Stimulated activated effector memory CD8-positive, alpha-beta T cell treated with anti-CD3 and anti-CD28 coated beads, Interleukin-12 subunit alpha, Interleukin-12 subunit beta, amount 100 ng/mL, for 72 hours (primary cell): ENCODE measurements at regions not wholly inside any gene's neighbourhood (a gene's known extent, or its start where the extent isn't known, plus 50 kb on each side); places are given as distances from the start of the nearest gene placed in this dataset.

Experiments
- ATAC-seq: fragments of 150-1000 bp; cut with Tn5 transposase; 2 replicates; pipeline ENCODE4 v1.10.0; 2021
- DNase-seq, 2 donors: peaks; one replicate each; pipeline ENCODE4 v3.0.0; 2021 to 2022; ENCODE audit warnings: low spot score in 2 of 2
- H3K27ac Mint-ChIP-seq: one replicate; pipeline ENCODE4 v1.8.0; 2022; ENCODE audit warnings: mild to moderate bottlenecking, mixed read lengths
- H3K36me3 Mint-ChIP-seq: one replicate; pipeline ENCODE4 v1.8.0; 2022; ENCODE audit warnings: mild to moderate bottlenecking, mixed read lengths
- H3K4me1 Mint-ChIP-seq: one replicate; pipeline ENCODE4 v1.8.0; 2022; ENCODE audit warnings: mixed read lengths
- H3K4me3 Mint-ChIP-seq: one replicate; pipeline ENCODE4 v1.8.0; 2022; ENCODE audit warnings: mild to moderate bottlenecking, mixed read lengths
- H3K9me3 Mint-ChIP-seq: one replicate; pipeline ENCODE4 v1.8.0; 2022; ENCODE audit warnings: mixed read lengths

DNA sequence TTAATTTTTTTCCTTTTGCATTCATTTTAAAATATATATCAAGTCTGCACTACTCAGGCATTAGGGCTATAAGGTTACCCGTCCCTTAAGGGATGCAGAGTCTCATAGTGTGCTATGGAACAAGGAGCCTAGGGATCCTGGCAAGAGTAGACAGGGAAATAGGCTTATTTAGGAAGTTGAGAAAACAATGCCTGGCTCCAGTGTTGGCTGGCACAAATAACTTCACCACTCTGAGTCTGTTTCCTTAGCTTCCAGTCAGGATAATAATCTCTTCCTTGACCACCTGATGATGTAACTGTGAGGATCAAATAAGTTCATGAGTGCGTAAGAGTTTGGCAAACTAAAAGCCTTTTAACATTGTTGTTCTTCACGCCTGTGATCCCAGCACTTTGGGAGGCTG is 540.8 kb upstream of the IL12A start:
- no peaks in the 10 kb centered on the region for H3K4me1 Mint-ChIP-seq
- no peaks in the 10 kb centered on the region for H3K36me3 Mint-ChIP-seq
- DNase-seq (no peak), ATAC-seq (no peak)
- H3K4me3 Mint-ChIP-seq, result no peak overlapping the region
- peaks cover 10% of the 10 kb centered on the region for H3K9me3 Mint-ChIP-seq
- no peak overlapping the region for H3K27ac Mint-ChIP-seq

GRCh38 chr3:159448902-159449301 is 539.7 kb upstream of the IL12A start:
- H3K4me3 Mint-ChIP-seq, result no peak overlapping the region
- no peak overlapping the region for H3K27ac Mint-ChIP-seq
- DNase-seq (no peak), ATAC-seq (no peak)
- peaks cover 13% of the 10 kb centered on the region for H3K9me3 Mint-ChIP-seq
- H3K36me3 Mint-ChIP-seq, result no peaks in the 10 kb centered on the region
- H3K4me1 Mint-ChIP-seq, result no peaks in the 10 kb centered on the region

- ATAC-seq (no peak), DNase-seq (no peak)
- Mint-ChIP-seq H3K4me3 (no peak overlapping the region), H3K4me1 (no peaks in the 10 kb centered on the region), H3K9me3 (peaks cover 13% of the 10 kb centered on the region), H3K36me3 (no peaks in the 10 kb centered on the region), H3K27ac (no peak overlapping the region)
Observed at GRCh38 chr3:159451067-159451466, 537.6 kb upstream of the IL12A start.

- H3K9me3 Mint-ChIP-seq, result peaks cover 17% of the 10 kb centered on the region
- H3K4me3 Mint-ChIP-seq, result no peak overlapping the region
- ATAC-seq (no peak), DNase-seq (no peak)
- no peaks in the 10 kb centered on the region for H3K4me1 Mint-ChIP-seq
- no peak overlapping the region for H3K27ac Mint-ChIP-seq
- H3K36me3 Mint-ChIP-seq, result no peaks in the 10 kb centered on the region
Observed at GRCh38 chr3:159451482-159451881, 537.2 kb upstream of the IL12A start.

- no peak overlapping the region for H3K27ac Mint-ChIP-seq
- H3K4me3 Mint-ChIP-seq, result no peak overlapping the region
- no peak for ATAC-seq
- no peak for DNase-seq
- H3K9me3 Mint-ChIP-seq, result peaks cover 18% of the 10 kb centered on the region
- H3K36me3 Mint-ChIP-seq, result no peaks in the 10 kb centered on the region
- no peaks in the 10 kb centered on the region for H3K4me1 Mint-ChIP-seq
Observed at GRCh38 chr3:159453036-159453435, 535.6 kb upstream of the IL12A start.

- Mint-ChIP-seq H3K27ac (no peak overlapping the region), H3K36me3 (no peaks in the 10 kb centered on the region), H3K4me3 (no peak overlapping the region), H3K4me1 (no peaks in the 10 kb centered on the region), H3K9me3 (peaks cover 14% of the 10 kb centered on the region)
- DNase-seq (no peak), ATAC-seq (no peak)
Observed at GRCh38 chr3:159453945-159454344, 534.7 kb upstream of the IL12A start.

DNA sequence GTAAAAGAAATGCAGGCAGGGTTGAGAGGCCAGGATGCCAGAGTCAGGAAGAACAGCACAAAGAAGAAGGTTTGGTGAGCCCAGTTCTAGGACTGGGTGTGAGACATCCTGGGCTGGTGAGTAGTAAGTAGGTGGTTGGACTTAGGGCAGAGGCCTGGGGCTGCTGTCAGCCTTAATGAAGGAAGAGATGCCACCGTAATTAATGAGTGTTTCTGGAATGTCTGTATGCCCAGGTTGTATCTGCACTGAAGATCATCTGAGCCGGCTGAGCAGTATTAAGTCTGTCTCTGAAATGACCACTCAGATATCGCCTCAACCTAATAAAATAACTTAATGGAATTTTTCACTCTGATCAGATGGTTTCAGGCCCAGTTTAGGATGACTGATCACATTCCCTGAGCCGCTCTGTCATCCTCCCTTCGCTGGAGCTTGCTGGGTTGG is 532.9 kb upstream of the IL12A start:
- H3K4me3 Mint-ChIP-seq, result no peak overlapping the region
- ATAC-seq, result no peak
- no peak overlapping the region for H3K27ac Mint-ChIP-seq
- peaks cover 10% of the 10 kb centered on the region for H3K9me3 Mint-ChIP-seq
- no peak for DNase-seq
- no peaks in the 10 kb centered on the region for H3K4me1 Mint-ChIP-seq
- H3K36me3 Mint-ChIP-seq, result no peaks in the 10 kb centered on the region

- H3K27ac Mint-ChIP-seq, result no peak overlapping the region
- H3K4me1 Mint-ChIP-seq, result no peaks in the 10 kb centered on the region
- H3K9me3 Mint-ChIP-seq, result peaks cover 14% of the 10 kb centered on the region
- DNase-seq (no peak), ATAC-seq (no peak)
- H3K4me3 Mint-ChIP-seq, result no peak overlapping the region
- H3K36me3 Mint-ChIP-seq, result no peaks in the 10 kb centered on the region
Observed at GRCh38 chr3:159458010-159458409, 530.6 kb upstream of the IL12A start.

- Mint-ChIP-seq H3K27ac (no peak overlapping the region), H3K4me1 (no peaks in the 10 kb centered on the region), H3K36me3 (no peaks in the 10 kb centered on the region), H3K9me3 (peaks cover 10% of the 10 kb centered on the region), H3K4me3 (no peak overlapping the region)
- DNase-seq, result no peak
- no peak for ATAC-seq
Observed at GRCh38 chr3:159458982-159459381, 529.7 kb upstream of the IL12A start.

DNA sequence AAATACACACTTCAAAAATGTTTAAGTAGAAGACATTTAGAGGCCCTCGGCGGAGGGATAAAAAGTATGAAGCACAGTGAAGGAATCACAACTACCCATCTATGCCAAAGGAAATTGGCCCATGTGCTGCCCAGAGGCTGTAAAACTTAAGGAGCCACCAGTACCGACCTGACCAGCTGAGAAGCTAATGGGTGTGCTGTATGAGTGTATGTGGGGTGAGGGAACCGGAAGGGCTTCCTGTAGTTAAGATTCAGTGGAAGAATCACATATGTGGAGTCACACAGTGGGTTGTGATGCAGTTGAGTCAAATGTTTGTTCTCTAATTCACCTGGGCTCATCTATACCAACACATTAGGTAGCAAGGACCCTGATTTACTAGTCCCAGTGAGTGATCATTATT is 516.0 kb upstream of the IL12A start:
- no peaks in the 10 kb centered on the region for H3K36me3 Mint-ChIP-seq
- no peak overlapping the region for H3K4me3 Mint-ChIP-seq
- H3K9me3 Mint-ChIP-seq, result no peaks in the 10 kb centered on the region
- H3K27ac Mint-ChIP-seq, result no peak overlapping the region
- DNase-seq (no peak), ATAC-seq (no peak)
- no peaks in the 10 kb centered on the region for H3K4me1 Mint-ChIP-seq

DNA sequence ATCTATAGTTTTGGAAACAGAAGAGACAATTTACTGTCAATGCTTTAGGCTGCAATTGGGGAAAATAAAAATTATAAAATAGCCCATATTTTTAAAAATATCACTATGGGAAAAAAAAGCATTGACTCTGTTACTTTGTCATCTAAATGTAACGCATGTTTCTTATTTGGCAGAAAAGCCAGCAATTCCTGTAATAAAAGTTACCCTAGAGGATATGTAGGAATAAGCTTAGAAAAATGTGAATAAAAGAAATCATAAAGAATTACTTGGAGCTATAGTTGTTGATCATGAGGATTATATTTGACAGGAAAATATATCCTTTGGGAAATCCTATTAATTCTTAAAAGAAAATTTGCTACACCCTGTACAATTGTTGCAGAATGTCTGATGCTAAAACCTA is 515.4 kb upstream of the IL12A start:
- Mint-ChIP-seq H3K36me3 (no peaks in the 10 kb centered on the region), H3K4me1 (no peaks in the 10 kb centered on the region), H3K27ac (no peak overlapping the region), H3K9me3 (no peaks in the 10 kb centered on the region), H3K4me3 (no peak overlapping the region)
- no peak for ATAC-seq
- DNase-seq, result no peak

GRCh38 chr3:159480046-159480445 is 508.6 kb upstream of the IL12A start:
- no peaks in the 10 kb centered on the region for H3K36me3 Mint-ChIP-seq
- H3K27ac Mint-ChIP-seq, result no peak overlapping the region
- no peak overlapping the region for H3K4me3 Mint-ChIP-seq
- no peaks in the 10 kb centered on the region for H3K4me1 Mint-ChIP-seq
- ATAC-seq, result no peak
- H3K9me3 Mint-ChIP-seq, result peaks cover 4% of the 10 kb centered on the region
- DNase-seq, result no peak

DNA sequence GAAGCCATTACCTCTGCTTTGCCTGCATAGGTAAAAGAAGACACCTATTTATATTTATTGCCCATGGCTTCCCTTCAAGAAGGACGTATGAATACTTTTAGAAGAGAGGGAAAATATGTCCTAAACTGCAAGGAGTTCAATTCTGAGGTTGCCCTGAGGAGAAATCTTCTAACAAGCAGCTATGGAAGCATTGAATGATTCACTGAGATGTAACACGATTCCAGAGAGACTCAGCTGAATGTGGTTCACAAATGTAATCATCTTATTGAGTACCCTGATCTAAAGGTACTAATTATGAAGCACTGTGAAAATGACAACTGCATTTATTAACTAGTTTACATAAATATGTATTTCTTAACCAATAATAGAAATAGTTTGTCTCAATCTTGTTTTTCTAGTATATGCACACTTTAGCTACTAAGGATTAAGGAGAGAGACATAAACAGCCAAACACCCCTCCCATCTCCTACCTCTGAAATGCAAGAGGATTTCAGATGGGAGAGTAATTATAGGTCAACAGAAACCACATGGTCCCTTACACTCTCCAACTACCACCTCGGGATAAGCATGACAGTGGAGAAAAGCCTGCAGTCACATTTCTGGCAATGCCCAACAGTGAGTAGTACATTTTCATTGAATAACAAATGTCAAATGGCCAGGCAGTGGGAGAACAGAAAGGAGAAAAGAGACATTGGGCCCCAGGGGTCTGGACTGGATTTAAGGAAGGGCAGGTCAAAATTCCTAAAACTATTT is 506.2 kb upstream of the IL12A start:
- ATAC-seq, result no peak

GRCh38 chr3:159482994-159483367 is 505.7 kb upstream of the IL12A start:
- ATAC-seq, result no peak
- no peaks in the 10 kb centered on the region for H3K4me1 Mint-ChIP-seq
- no peak overlapping the region for H3K4me3 Mint-ChIP-seq

More for the DNA sequence above, 506.2 kb upstream of the IL12A start:
- DNase-seq, result no peak
- Mint-ChIP-seq H3K27ac (no peak overlapping the region), H3K4me1 (no peaks in the 10 kb centered on the region), H3K36me3 (no peaks in the 10 kb centered on the region), H3K4me3 (no peak overlapping the region), H3K9me3 (peaks cover 4% of the 10 kb centered on the region)

GRCh38 chr3:159486580-159486979 is 502.1 kb upstream of the IL12A start:
- no peak for DNase-seq
- Mint-ChIP-seq H3K4me1 (no peaks in the 10 kb centered on the region), H3K4me3 (no peak overlapping the region), H3K36me3 (no peaks in the 10 kb centered on the region), H3K9me3 (peaks cover 16% of the 10 kb centered on the region), H3K27ac (no peak overlapping the region)
- ATAC-seq, result no peak

More at GRCh38 chr3:159482994-159483367, 505.7 kb upstream of the IL12A start:
- no peak for DNase-seq
- Mint-ChIP-seq H3K36me3 (no peaks in the 10 kb centered on the region), H3K9me3 (peaks cover 6% of the 10 kb centered on the region), H3K27ac (no peak overlapping the region)

DNA sequence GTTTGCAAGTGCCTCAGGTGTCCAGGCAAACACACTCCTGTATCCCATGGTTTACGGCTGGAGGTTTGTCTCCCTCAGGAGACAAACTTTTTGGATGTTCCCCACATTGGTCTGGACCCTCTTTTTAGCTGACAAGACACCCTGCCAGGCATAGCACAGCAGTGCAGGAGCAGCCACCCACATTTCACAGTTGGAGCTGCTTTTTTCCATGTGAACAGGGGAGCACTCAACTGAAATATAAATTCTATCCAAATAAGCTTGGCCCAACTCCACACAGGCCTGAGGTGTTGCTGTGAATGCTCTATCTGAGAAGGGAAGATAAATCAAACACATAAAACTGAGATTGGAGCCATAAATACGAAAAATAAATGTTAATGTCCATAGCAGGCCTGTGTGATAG is 501.3 kb upstream of the IL12A start:
- H3K4me1 Mint-ChIP-seq, result no peaks in the 10 kb centered on the region
- DNase-seq, result no peak
- no peaks in the 10 kb centered on the region for H3K36me3 Mint-ChIP-seq
- no peak overlapping the region for H3K4me3 Mint-ChIP-seq
- peaks cover 18% of the 10 kb centered on the region for H3K9me3 Mint-ChIP-seq
- H3K27ac Mint-ChIP-seq, result no peak overlapping the region
- ATAC-seq, result no peak

DNA sequence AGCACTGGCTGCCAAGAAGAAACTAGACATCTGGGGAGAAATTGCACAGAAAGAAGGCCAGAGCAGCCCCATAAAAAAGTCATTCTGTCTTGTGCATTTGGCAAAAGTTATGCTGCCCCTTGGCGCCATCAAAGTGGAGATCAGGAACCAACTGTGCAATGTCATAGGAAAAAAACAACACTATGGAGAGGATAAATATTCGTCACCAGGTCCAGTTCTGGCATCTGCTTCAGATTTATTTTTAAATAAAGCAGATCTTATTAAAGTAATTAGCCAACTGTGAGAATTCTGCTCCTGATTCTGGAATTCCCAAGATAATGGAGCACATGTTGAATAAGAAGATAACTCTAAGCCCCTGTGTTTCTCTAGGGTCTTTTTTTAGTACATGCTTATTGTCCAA is 500.0 kb upstream of the IL12A start:
- no peaks in the 10 kb centered on the region for H3K36me3 Mint-ChIP-seq
- ATAC-seq (no peak), DNase-seq (no peak)
- no peaks in the 10 kb centered on the region for H3K4me1 Mint-ChIP-seq
- H3K9me3 Mint-ChIP-seq, result peaks cover 21% of the 10 kb centered on the region
- H3K4me3 Mint-ChIP-seq, result no peak overlapping the region
- H3K27ac Mint-ChIP-seq, result no peak overlapping the region
